Cardiac muscle cell (in vitro differentiated cells and primary cell): ENCODE measurements at regions not wholly inside any gene's neighbourhood (a gene's known extent, or its start where the extent isn't known, plus 50 kb on each side); places are given as distances from the start of the nearest gene placed in this dataset.

Experiments
- DNase-seq, 2 donors: peaks; one replicate each; pipeline versions ENCODE4 v3.0.0 to v3.0.0-alpha.2; 2010 to 2017; ENCODE audit warnings: low read depth in 1 of 2, low spot score in 1 of 2
- H3K27ac ChIP-seq: fragments of 200-600 bp; sonication (generic); 2 replicates; pipeline ENCODE4 v1.5.1; 2016
- H3K27me3 ChIP-seq: fragments of 200-600 bp; sonication (generic); 2 replicates; pipeline ENCODE4 v1.6.0; 2016; ENCODE audit warnings: control low read depth
- H3K36me3 ChIP-seq: fragments of 200-600 bp; sonication (generic); 2 replicates; pipeline ENCODE4 v1.5.1; 2016; ENCODE audit warnings: control low read depth
- H3K4me1 ChIP-seq: fragments of 200-600 bp; sonication (generic); 2 replicates; pipeline ENCODE4 v1.8.1; 2017; ENCODE audit warnings: low read depth, mild to moderate bottlenecking, mixed run types
- H3K4me3 ChIP-seq: fragments of 200-600 bp; sonication (generic); 2 replicates; pipeline ENCODE4 v1.5.1; 2016; ENCODE audit warnings: mild to moderate bottlenecking
- H3K9me3 ChIP-seq: fragments of 200-600 bp; sonication (generic); 2 replicates; pipeline ENCODE4 v1.5.1; 2017; ENCODE audit warnings: low read depth, mild to moderate bottlenecking, control low read depth
- TF ChIP-seq, protein P1 (sequence below): IDR thresholded peaks from 2 replicates; pipeline ENCODE4 v1.5.1; 2012; ENCODE audit warnings: low read depth, mild to moderate bottlenecking, low read length

DNA sequence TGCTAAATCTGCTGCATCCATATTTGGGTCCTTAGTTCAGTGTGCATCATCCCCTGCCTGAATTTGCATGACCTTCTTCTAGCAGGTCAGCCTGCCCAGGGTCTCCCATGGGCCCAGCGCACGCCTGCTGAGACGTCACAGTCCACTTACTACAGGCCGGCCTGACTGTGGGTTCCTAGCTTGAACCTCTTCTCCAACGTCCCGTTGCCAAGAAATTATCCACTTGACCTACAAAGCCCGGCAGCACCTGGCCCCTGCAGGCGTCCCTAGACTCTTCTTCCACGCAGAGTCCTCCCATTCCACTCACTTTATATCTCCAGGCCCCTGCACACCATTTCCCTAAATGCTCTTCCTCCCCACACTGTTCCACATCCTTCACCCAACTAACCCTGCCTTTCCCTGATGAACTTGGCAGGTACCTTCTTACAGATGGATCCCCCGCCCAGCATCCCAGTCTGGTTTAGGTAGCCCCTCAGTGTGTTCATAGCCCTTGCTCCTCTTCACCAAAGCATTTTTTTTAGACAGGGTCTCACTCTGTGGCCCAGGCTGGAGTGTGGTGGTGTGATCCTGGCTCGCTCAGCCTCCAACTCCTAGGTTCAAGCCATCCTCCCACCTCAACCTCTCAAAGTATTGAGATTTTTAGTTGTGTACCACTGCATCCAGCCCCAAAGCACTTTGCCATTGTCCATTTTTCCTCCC, 155.0 kb upstream of the SOX1 start:
- H3K27ac ChIP-seq, result no peak overlapping the region
- H3K9me3 ChIP-seq, result no peaks in the 10 kb centered on the region
- no peak overlapping the region for H3K4me3 ChIP-seq
- DNase-seq, result no peak
- peaks cover 13% of the 10 kb centered on the region for H3K27me3 ChIP-seq
- H3K36me3 ChIP-seq, result no peaks in the 10 kb centered on the region
- TF ChIP-seq, protein P1, sequence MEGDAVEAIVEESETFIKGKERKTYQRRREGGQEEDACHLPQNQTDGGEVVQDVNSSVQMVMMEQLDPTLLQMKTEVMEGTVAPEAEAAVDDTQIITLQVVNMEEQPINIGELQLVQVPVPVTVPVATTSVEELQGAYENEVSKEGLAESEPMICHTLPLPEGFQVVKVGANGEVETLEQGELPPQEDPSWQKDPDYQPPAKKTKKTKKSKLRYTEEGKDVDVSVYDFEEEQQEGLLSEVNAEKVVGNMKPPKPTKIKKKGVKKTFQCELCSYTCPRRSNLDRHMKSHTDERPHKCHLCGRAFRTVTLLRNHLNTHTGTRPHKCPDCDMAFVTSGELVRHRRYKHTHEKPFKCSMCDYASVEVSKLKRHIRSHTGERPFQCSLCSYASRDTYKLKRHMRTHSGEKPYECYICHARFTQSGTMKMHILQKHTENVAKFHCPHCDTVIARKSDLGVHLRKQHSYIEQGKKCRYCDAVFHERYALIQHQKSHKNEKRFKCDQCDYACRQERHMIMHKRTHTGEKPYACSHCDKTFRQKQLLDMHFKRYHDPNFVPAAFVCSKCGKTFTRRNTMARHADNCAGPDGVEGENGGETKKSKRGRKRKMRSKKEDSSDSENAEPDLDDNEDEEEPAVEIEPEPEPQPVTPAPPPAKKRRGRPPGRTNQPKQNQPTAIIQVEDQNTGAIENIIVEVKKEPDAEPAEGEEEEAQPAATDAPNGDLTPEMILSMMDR, result no peak
- H3K4me1 ChIP-seq, result no peaks in the 10 kb centered on the region

DNA sequence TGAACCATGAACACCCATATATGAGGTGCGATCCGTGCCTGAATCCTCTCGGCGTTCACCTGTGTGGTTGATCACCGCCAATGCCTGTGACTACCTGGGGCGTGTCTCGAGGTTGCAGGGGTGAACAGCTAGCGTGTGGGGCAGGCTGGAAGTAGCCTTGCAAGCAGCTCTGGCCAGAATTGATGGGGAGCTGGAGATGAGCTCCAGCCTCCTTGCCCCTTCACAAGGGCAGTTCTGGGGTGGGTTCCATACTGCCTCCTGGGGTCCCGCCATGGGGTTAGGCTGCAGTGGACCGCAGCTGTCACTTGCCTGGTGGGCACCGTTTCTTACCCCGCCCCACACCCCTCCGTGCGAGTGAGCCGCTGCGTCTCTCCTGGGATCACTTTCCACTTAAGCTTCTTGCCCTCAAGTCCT, 154.5 kb upstream of the SOX1 start:
- peaks cover 13% of the 10 kb centered on the region for H3K27me3 ChIP-seq
- no peaks in the 10 kb centered on the region for H3K36me3 ChIP-seq
- H3K4me1 ChIP-seq, result no peaks in the 10 kb centered on the region
- no peaks in the 10 kb centered on the region for H3K9me3 ChIP-seq
- H3K4me3 ChIP-seq, result no peak overlapping the region
- DNase-seq, result no peak
- H3K27ac ChIP-seq, result no peak overlapping the region
- TF ChIP-seq, protein P1, result no peak

DNA sequence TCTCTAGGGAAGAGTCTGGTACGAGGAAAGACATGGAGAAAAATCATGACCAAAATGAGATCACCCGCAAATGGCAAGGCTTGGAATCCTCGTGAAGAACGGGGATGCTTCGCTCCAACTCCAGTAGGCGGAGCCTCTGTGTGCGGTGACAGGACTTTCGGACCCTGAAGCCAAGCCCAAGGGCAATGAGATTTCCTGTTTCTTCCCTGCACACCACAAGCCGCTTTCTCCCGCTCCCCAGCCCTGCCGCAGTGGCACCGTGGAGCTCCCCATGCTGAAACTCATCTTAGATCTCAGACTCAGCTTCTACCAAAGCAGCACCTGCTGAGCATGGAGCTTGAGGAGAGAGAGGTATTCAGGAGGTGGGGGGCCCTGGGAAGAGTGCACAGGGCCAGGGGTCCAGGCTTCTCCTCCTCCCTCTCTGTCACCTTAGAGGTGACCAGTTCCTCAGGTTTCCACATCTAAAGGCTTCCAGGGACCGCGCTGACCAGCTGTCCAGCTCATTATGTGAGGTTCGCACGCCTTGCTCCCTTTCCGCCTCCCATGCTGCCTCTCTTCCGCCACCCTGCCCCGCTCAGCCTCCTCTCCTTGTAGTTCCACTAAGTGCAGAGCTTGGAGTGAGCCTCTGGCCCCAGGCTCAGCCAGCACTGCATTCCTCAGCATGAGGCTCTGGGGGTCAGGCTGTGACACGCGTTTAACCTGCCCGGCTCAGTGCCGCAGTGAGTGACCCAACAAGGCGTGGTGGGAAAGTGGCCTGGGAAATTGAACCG, 153.8 kb upstream of the SOX1 start:
- Histone ChIP-seq H3K27me3 (peaks cover 17% of the 10 kb centered on the region), H3K27ac (no peak overlapping the region), H3K4me1 (no peaks in the 10 kb centered on the region), H3K36me3 (no peaks in the 10 kb centered on the region), H3K9me3 (no peaks in the 10 kb centered on the region), H3K4me3 (no peak overlapping the region)
- TF ChIP-seq, protein P1, result no peak
- DNase-seq, result peak in 1 of 2 donors; percentile 13

DNA sequence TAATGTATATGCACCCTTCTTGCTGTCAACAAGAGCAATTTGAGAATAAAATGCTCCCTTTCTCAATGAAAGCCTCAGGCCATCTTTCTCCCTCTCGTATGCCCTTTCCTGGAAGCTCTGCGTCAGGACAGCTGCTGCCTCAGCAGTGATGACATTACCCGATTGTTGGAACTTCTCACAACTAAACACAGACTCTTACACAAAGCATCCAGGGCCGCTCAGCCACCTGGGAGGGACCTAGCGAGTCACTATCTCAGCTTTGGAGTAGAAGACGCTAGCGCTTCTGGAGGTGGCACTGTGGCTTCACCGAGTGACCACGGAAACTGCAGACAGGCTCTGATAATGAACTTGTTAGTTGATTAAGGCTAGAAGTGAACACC, 153.2 kb upstream of the SOX1 start:
- TF ChIP-seq, protein P1, result no peak
- H3K27me3 ChIP-seq, result peaks cover 18% of the 10 kb centered on the region
- no peak overlapping the region for H3K4me3 ChIP-seq
- H3K9me3 ChIP-seq, result no peaks in the 10 kb centered on the region
- no peak for DNase-seq
- H3K36me3 ChIP-seq, result no peaks in the 10 kb centered on the region
- no peak overlapping the region for H3K27ac ChIP-seq
- no peaks in the 10 kb centered on the region for H3K4me1 ChIP-seq

DNA sequence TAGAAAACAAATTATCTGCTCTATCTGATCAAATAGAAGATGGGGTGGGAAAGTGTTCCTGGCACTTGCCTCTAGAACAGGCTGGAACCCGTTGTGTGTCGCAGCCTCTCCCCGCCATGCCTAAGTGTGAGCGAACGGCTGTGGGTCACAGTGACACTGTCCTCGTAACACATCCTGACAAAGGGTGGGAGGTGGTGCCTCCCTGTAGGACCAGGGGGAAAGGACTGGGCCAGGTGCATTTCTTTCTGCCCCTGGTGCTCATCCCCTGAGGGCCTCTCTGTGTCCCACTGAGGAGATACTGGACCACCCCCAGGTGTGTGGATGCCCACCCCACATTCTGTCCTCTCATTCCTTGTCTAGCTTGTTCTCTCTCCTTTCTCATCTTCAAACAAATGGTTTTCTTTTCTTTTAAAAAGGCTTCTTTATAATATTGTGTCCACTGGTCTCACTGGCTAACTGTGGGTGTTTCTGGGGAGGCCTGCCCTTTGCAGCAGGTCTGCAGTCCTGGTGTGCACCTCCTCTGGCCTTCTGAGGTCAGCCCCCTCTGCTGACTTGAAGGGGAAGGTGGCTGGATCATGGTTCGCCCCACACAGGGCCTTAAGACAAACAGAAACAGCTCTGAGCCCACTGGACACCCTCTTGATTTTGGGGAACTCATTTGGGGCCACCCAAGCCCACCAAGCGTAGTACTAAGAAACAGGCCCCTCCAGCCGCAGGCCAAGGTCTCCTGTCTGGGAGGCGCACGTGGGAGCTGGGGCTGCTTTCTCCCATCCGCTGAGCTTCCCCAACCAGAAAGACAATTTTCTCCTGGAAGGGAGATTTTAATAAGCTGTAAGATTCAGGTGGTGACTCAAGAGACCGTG, 152.5 kb upstream of the SOX1 start:
- Histone ChIP-seq H3K4me1 (no peaks in the 10 kb centered on the region), H3K27ac (no peak overlapping the region), H3K4me3 (no peak overlapping the region), H3K9me3 (no peaks in the 10 kb centered on the region), H3K27me3 (peaks cover 18% of the 10 kb centered on the region), H3K36me3 (no peaks in the 10 kb centered on the region)
- no peak for DNase-seq
- TF ChIP-seq, protein P1, result no peak
